ENCODE measurements at regions not wholly inside any gene's neighbourhood (a gene's known extent, or its start where the extent isn't known, plus 50 kb on each side); places are given as distances from the start of the nearest gene placed in this dataset.

DNA sequence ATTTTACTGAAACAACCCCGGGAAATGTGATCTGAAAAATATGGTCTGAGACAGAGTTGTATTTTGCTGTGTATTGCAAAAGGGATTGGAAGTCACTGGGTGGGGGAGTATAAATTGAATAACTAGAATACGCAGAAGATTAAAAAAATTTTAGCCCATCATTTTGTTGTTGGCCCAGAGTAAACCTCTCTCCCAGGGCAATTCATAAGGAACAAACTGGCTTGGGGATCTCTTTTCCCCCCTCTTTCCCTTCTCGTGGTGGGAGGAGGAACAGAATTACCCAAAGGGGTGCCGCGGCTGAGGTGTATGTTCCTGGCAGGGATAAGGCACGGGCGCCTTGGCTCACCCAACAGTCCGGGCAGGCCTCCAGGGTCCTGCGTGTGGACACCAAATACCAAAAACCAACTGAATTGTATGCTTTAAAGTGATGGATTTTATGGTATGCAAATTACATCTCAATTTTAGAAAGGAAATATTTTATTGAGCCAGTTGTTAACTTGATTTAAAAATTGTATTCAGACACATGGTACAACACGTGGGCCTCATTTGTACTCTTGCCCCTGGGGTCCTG, 121.2 kb upstream of the SPRED2 start:
- H3K27ac ChIP-seq: no peak overlapping the region
- H3K4me3 ChIP-seq (ENCODE audit: low read depth, low read length): no peak overlapping the region
- DNase-seq: no peak
- in situ Hi-C loops (cut with HindIII; ENCODE audit: low pct_ligation_motif_present, low sequenced_read_pairs): no loop called here
- H3K36me3 ChIP-seq (replicated peaks): no peaks in the 10 kb centered on the region
- no peaks in the 10 kb centered on the region for H3K27me3 ChIP-seq (replicated peaks)
- TF ChIP-seq, protein P1, sequence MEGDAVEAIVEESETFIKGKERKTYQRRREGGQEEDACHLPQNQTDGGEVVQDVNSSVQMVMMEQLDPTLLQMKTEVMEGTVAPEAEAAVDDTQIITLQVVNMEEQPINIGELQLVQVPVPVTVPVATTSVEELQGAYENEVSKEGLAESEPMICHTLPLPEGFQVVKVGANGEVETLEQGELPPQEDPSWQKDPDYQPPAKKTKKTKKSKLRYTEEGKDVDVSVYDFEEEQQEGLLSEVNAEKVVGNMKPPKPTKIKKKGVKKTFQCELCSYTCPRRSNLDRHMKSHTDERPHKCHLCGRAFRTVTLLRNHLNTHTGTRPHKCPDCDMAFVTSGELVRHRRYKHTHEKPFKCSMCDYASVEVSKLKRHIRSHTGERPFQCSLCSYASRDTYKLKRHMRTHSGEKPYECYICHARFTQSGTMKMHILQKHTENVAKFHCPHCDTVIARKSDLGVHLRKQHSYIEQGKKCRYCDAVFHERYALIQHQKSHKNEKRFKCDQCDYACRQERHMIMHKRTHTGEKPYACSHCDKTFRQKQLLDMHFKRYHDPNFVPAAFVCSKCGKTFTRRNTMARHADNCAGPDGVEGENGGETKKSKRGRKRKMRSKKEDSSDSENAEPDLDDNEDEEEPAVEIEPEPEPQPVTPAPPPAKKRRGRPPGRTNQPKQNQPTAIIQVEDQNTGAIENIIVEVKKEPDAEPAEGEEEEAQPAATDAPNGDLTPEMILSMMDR (IDR thresholded peaks at IDR 0.05; ENCODE audit: low read depth, low read length, missing control alignments): no peak

DNA sequence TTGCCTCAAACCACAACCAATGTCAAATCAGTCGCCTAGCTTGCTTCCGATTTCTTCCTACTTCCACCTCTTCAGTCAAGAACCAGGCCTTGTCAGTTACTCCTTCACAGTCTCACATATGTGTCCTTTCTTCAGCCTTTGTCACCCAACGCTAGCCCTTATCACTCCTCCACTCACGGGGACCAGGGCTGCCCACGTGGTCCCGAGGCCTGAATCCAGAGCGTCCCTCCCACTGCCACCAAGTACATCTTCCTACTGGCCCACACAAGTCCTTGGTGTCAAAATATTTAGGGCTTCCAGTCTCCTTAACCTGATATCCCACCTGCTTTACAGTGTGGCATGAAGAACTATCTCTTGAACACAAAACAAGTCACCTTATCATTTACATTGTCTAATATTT, 119.1 kb upstream of the SPRED2 start:
- Histone ChIP-seq H3K27me3 (replicated peaks) (no peaks in the 10 kb centered on the region), H3K36me3 (replicated peaks) (no peaks in the 10 kb centered on the region), H3K4me3 (ENCODE audit: low read depth, low read length) (no peak overlapping the region), H3K27ac (no peak overlapping the region)
- TF ChIP-seq, protein P1 (IDR thresholded peaks at IDR 0.05; ENCODE audit: low read depth, low read length, missing control alignments): no peak
- in situ Hi-C loops (cut with HindIII; ENCODE audit: low pct_ligation_motif_present, low sequenced_read_pairs): no loop called here
- no peak for DNase-seq

DNA sequence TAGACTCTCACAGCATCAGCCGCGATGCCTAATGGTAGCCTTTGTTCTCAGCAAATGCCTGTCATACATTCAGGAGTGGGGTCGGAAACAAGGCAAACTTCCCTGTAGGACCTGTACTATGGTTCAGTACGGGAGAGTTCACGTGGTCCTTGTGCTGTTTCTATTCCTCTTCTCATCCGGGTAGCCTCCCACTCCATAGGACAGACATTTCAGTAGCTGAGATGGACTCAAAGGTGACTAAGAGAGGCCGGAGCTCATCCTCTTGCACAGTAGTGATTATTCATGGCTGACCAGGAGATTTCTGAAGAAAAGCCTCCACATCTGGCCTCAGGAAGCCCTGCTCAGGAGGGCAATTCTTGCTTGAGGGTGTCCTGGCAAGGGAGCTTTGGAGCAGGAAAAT, 117.8 kb upstream of the SPRED2 start:
- Histone ChIP-seq H3K27ac (no peak overlapping the region), H3K4me3 (ENCODE audit: low read depth, low read length) (no peak overlapping the region), H3K36me3 (replicated peaks) (no peaks in the 10 kb centered on the region), H3K27me3 (replicated peaks) (no peaks in the 10 kb centered on the region)
- DNase-seq: no peak
- in situ Hi-C loops (cut with HindIII; ENCODE audit: low pct_ligation_motif_present, low sequenced_read_pairs): no loop called here
- TF ChIP-seq, protein P1 (IDR thresholded peaks at IDR 0.05; ENCODE audit: low read depth, low read length, missing control alignments): no peak

DNA sequence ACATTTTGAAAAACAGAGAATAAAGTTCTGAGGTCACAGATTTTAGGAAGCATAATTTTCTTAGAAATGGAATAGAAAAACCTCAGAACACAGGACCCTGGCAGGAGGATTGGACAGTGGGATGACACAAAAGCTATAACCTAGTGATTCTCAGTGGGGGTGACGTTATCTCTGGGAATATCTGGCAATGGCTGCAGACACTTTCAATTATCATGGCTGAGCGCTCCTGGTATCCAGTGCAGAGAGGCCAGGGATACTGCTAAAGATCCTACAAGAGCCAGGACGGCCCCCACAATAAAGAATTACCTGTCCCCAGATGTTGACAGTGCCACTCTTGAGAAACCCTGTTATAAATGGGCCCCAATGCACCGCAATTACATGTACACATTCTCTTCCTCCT, 117.2 kb upstream of the SPRED2 start:
- no peak overlapping the region for H3K27ac ChIP-seq
- no peaks in the 10 kb centered on the region for H3K36me3 ChIP-seq (replicated peaks)
- no peaks in the 10 kb centered on the region for H3K27me3 ChIP-seq (replicated peaks)
- H3K4me3 ChIP-seq (ENCODE audit: low read depth, low read length): no peak overlapping the region
- TF ChIP-seq, protein P1 (IDR thresholded peaks at IDR 0.05; ENCODE audit: low read depth, low read length, missing control alignments): no peak
- no peak for DNase-seq
- in situ Hi-C loops (cut with HindIII; ENCODE audit: low pct_ligation_motif_present, low sequenced_read_pairs): loop anchor here (25.0 kb wide), 1 partner anchor 287 kb away; no protein-coding TSS in a partner anchor

DNA sequence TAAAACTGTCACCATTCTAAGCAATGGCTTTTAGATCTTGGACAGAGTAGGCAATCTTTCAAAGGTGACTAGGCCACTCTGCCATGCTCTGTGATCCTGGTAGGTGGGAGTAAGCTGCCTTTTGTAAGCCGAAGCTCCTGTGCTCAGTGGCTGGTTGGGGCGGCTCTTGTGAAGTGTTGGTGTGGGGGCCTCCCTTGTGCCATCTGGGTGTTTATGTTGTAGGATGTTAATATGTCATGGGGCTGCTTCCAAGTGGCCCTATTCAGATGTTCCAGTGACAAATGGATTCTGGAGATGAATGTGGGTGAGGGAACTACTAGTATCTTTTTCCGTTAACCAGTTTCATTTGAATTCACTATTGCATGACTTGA, 116.8 kb upstream of the SPRED2 start:
- in situ Hi-C loops (cut with HindIII; ENCODE audit: low pct_ligation_motif_present, low sequenced_read_pairs): loop anchor here (25.0 kb wide), 1 partner anchor 287 kb away; no protein-coding TSS in a partner anchor
- DNase-seq: no peak
- Histone ChIP-seq H3K4me3 (ENCODE audit: low read depth, low read length) (no peak overlapping the region), H3K27ac (no peak overlapping the region), H3K36me3 (replicated peaks) (no peaks in the 10 kb centered on the region), H3K27me3 (replicated peaks) (no peaks in the 10 kb centered on the region)
- TF ChIP-seq, protein P1 (IDR thresholded peaks at IDR 0.05; ENCODE audit: low read depth, low read length, missing control alignments): no peak
